K562 (cell line): ENCODE measurements at regions not wholly inside any gene's neighbourhood (a gene's known extent, or its start where the extent isn't known, plus 50 kb on each side); places are given as distances from the start of the nearest gene placed in this dataset.

Experiments
- CEBPZ ChIP-seq: fragments of 150-350 bp; IDR thresholded peaks from 2 replicates; pipeline ENCODE4 v1.6.1; 2014; ENCODE audit warnings: low read depth, mild to moderate bottlenecking, low read length, borderline replicate concordance
- ZSCAN29 ChIP-seq: fragments of 450-650 bp; IDR thresholded peaks from 2 replicates; pipeline ENCODE4 v1.6.1; 2017

- TF ChIP-seq ZSCAN29, result no peak
- TF ChIP-seq CEBPZ, result no peak
Observed at GRCh38 chr15:39331584-39331983, 249.3 kb upstream of the THBS1 start.
